Prostate gland (tissue), 2 donors: ENCODE measurements at regions not wholly inside any gene's neighbourhood (a gene's known extent, or its start where the extent isn't known, plus 50 kb on each side); places are given as distances from the start of the nearest gene placed in this dataset.

Experiments used
- DNase-seq: peaks from one replicate; pipeline ENCODE4 v3.0.0-alpha.2; 2019; ENCODE audit warnings: low spot score
- H3K27ac ChIP-seq, 2 donors: fragments of 200-600 bp; sonication (generic); 2 replicates each; pipeline ENCODE4 v1.5.1; 2017 to 2019
- H3K27me3 ChIP-seq: fragments of 200-600 bp; sonication (generic); replicated peaks from 2 replicates; pipeline ENCODE4 v1.5.1; 2019; ENCODE audit not compliant: insufficient read depth
- H3K36me3 ChIP-seq, 2 donors: fragments of 200-600 bp; sonication (generic); 1 replicate in 1 of 2; 2 replicates in 1 of 2; pipeline versions ENCODE4 v1.5.1 to v1.8.1; 2017 to 2019
- H3K4me1 ChIP-seq: fragments of 200-600 bp; sonication (generic); replicated peaks from 2 replicates; pipeline ENCODE4 v1.5.1; 2019
- H3K4me3 ChIP-seq, 2 donors: fragments of 200-600 bp; sonication (generic); 2 replicates each; pipeline ENCODE4 v1.5.1; 2017 to 2019
- H3K9me3 ChIP-seq: fragments of 200-600 bp; sonication (generic); 2 replicates; pipeline ENCODE4 v1.5.1; 2017
- CTCF ChIP-seq, 4 experiments: fragments of 200-600 bp in 2 of 4; fragments of 450-650 bp in 2 of 4; sonication (generic) in 2 of 4; IDR thresholded peaks; 1 replicate in 3 of 4; 2 replicates in 1 of 4; pipeline ENCODE4 v1.5.1; 2016 to 2019; ENCODE audit warnings: antibody characterized with exemption in 4 of 4, mild to moderate bottlenecking in 2 of 4, moderate library complexity in 2 of 4
- POLR2A ChIP-seq: fragments of 450-650 bp; IDR thresholded peaks from one replicate; pipeline ENCODE4 v1.6.1; 2016; ENCODE audit warnings: antibody characterized with exemption, mild to moderate bottlenecking
- POLR2AphosphoS5 ChIP-seq: sonication (generic); formaldehyde crosslinking; IDR thresholded peaks from one replicate; pipeline ENCODE4 v1.6.1; 2017; ENCODE audit warnings: antibody characterized with exemption
- WGBS: methylation state at CpG from one replicate; pipeline ENCODE4 v1.1.5; 2018; 5-methylcytosine and 5-hydroxymethylcytosine counted together
- intact Hi-C: fragments of 100-400 bp; cut with DNase I; formaldehyde crosslinking; loops from one replicate; pipeline ENCODE4 v1.14.2; 2022

GRCh38 chr2:126409850-126410249 lies 246.1 kb upstream of the GYPC start:
- 34% methylated on average over 3 of the region's 3 CpGs for WGBS
- Histone ChIP-seq H3K36me3 (no peaks in the 10 kb centered on the region), H3K27me3 (no peaks in the 10 kb centered on the region), H3K27ac (no peak overlapping the region), H3K9me3 (no peaks in the 10 kb centered on the region), H3K4me1 (no peaks in the 10 kb centered on the region), H3K4me3 (no peak overlapping the region)
- no peak for TF ChIP-seq CTCF (IDR thresholded peaks at IDR 0.05)
- TF ChIP-seq POLR2AphosphoS5 = no peak
- TF ChIP-seq POLR2A = no peak
- DNase-seq = no peak
- intact Hi-C loops = no loop called here

- TF ChIP-seq POLR2A = no peak
- Histone ChIP-seq H3K9me3 (no peaks in the 10 kb centered on the region), H3K27ac (no peak overlapping the region), H3K36me3 (no peaks in the 10 kb centered on the region), H3K27me3 (no peaks in the 10 kb centered on the region), H3K4me1 (no peaks in the 10 kb centered on the region), H3K4me3 (no peak overlapping the region)
- DNase-seq = no peak
- intact Hi-C loops = no loop called here
- WGBS = 70% methylated on average over 4 of the region's 4 CpGs
Observed at GRCh38 chr2:126413079-126413478, 242.9 kb upstream of the GYPC start.

- TF ChIP-seq POLR2AphosphoS5 (no peak), POLR2A (no peak), CTCF (IDR thresholded peaks at IDR 0.05) (no peak)
- Histone ChIP-seq H3K9me3 (no peaks in the 10 kb centered on the region), H3K4me3 (no peak overlapping the region), H3K36me3 (no peaks in the 10 kb centered on the region), H3K4me1 (no peaks in the 10 kb centered on the region), H3K27me3 (no peaks in the 10 kb centered on the region), H3K27ac (no peak overlapping the region)
- intact Hi-C loops = no loop called here
- DNase-seq = no peak
Observed at GRCh38 chr2:126419403-126419802, 236.6 kb upstream of the GYPC start.

- WGBS = 80% methylated on average over 1 of the region's 1 CpG
- no peak overlapping the region for H3K27ac ChIP-seq
- H3K36me3 ChIP-seq = no peaks in the 10 kb centered on the region
- H3K4me3 ChIP-seq = no peak overlapping the region
- no peaks in the 10 kb centered on the region for H3K9me3 ChIP-seq
- TF ChIP-seq POLR2A (no peak), CTCF (IDR thresholded peaks at IDR 0.05) (no peak), POLR2AphosphoS5 (no peak)
- H3K27me3 ChIP-seq = no peaks in the 10 kb centered on the region
- H3K4me1 ChIP-seq = no peaks in the 10 kb centered on the region
- intact Hi-C loops = no loop called here
- no peak for DNase-seq
Observed at GRCh38 chr2:126425943-126426342, 230.0 kb upstream of the GYPC start.

- Histone ChIP-seq H3K27me3 (no peaks in the 10 kb centered on the region), H3K36me3 (no peaks in the 10 kb centered on the region), H3K27ac (no peak overlapping the region), H3K4me1 (no peaks in the 10 kb centered on the region), H3K4me3 (no peak overlapping the region), H3K9me3 (no peaks in the 10 kb centered on the region)
- intact Hi-C loops = no loop called here
- no peak for TF ChIP-seq CTCF (IDR thresholded peaks at IDR 0.05)
- no peak for DNase-seq
Observed at GRCh38 chr2:126429103-126429502, 226.9 kb upstream of the GYPC start.

- no peak for TF ChIP-seq CTCF (IDR thresholded peaks at IDR 0.05)
- TF ChIP-seq POLR2A = no peak
- no peak for TF ChIP-seq POLR2AphosphoS5
- intact Hi-C loops = no loop called here
- Histone ChIP-seq H3K27me3 (no peaks in the 10 kb centered on the region), H3K9me3 (no peaks in the 10 kb centered on the region), H3K4me3 (no peak overlapping the region), H3K27ac (no peak overlapping the region), H3K4me1 (no peaks in the 10 kb centered on the region), H3K36me3 (no peaks in the 10 kb centered on the region)
- WGBS = 53% methylated on average over 4 of the region's 4 CpGs
- DNase-seq = no peak
Observed at GRCh38 chr2:126431136-126431535, 224.8 kb upstream of the GYPC start.
